Medulla oblongata (tissue), 1 donor: ENCODE measurements at regions not wholly inside any gene's neighbourhood (a gene's known extent, or its start where the extent isn't known, plus 50 kb on each side); places are given as distances from the start of the nearest gene placed in this dataset.
A peak's percentile ranks its signal among the peaks of the same experiment; 100 is the strongest.

Experiments used
- DNase-seq: peaks from one replicate; pipeline ENCODE4 v3.0.0-alpha.2; 2015; ENCODE audit errors: extremely low spot score

- peak; percentile 45 for DNase-seq
Observed at GRCh38 chr20:60477958-60478357, 519.7 kb downstream of the CDH26 start.

GRCh38 chr20:60478533-60478932, 520.3 kb downstream of the CDH26 start:
- DNase-seq = no peak

GRCh38 chr20:60480950-60481742, 522.9 kb downstream of the CDH26 start:
- DNase-seq = no peak

DNA sequence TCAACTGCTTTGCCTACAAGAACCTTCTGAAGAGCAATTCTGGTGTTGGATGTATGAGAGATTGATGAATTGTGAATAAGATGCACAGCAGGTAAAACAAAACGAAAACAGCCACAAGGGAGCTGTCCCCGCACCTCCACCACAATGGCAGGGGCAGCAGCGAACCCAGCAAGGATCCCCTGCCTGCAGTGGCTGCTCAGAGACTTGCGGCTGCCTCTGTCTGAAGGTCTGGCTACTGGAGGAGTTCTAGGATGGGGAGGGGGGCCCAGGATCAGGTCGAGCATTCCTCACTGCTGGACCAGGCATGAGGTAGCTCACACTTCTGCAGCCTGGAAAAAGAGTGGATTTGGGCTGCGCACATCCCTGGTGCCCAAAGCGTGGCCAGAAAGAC, 523.5 kb downstream of the CDH26 start:
- DNase-seq = no peak

GRCh38 chr20:60482221-60483008, 524.2 kb downstream of the CDH26 start:
- no peak for DNase-seq

GRCh38 chr20:60483371-60483770, 525.1 kb downstream of the CDH26 start:
- DNase-seq = no peak

DNA sequence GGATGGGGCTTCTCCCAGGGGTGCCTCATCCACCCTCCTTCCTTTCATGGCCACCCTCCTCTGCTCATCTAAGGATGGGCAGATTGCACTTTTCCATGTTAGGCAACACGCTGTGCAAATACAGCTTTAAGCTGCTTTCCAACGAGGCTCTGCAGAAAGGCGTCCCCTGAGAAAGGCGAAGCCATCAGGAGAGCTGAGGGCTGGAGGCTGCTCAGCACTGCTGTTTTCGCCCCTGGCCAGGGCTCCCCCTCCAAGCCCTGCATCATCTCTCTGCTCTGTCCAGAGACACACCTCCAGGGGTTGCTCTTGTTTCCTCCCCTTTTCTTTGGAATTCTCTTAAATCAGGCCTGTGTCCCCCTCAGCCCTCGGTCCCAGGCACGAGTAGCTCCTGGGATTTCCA, 526.1 kb downstream of the CDH26 start:
- DNase-seq = no peak

DNA sequence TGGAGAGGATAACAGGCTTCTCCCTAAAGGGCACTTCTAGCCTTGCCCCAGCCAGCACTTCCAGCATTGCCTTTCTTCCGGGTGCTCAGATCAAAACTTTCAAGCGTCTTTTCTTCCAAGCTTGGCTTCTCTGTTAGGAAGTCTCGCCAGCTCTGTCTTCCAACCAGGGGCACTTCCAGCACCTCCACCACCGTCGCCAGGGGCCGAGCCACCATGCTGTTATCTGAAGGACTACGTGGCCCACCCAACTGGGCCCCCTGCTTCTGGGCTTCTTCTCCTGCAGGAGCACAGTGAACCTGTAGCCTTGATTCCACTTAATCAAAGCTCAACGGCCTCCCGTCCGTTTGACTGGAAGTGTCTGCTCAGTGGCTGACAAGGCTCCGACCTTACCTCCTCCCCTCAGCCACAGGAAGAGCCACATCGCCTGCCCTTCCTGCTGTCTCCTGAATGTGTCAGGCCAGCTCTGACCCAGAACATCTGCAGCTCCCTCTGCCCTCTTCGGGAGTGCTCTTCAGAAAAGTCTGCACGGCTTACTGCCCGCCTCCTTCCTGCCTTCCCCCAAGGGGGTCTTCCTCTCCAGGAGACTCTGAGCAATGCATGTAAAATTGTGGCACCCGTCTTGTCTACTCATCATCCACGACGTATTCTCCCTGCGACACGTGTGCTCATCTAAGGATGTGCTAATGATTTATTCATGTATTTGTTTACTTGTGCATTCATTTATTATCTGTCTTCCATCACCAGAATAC, 527.0 kb downstream of the CDH26 start:
- DNase-seq = no peak

- DNase-seq = no peak
Observed at GRCh38 chr20:60486315-60486714, 528.1 kb downstream of the CDH26 start.

DNA sequence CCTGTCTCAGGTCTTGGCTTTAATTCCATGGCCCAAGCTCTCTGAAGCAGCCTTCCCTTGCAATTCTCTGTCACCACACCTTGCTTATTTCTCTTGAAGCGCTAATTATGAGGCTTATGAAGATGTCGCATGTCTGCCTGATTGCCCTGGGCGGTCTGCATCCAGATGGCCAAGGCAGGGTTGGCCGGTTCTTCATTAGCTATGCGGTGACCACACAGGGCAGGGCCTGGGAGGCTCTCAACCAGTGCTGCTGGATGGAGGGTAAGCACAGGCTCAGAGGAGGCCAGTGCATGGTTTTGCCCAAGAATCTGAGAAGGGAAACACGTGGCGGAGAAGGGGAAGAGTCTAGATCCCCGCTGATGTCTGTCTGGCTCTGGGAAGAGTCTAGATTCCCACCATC, 528.7 kb downstream of the CDH26 start:
- DNase-seq = no peak

GRCh38 chr20:60490217-60491050, 532.2 kb downstream of the CDH26 start:
- no peak for DNase-seq

DNA sequence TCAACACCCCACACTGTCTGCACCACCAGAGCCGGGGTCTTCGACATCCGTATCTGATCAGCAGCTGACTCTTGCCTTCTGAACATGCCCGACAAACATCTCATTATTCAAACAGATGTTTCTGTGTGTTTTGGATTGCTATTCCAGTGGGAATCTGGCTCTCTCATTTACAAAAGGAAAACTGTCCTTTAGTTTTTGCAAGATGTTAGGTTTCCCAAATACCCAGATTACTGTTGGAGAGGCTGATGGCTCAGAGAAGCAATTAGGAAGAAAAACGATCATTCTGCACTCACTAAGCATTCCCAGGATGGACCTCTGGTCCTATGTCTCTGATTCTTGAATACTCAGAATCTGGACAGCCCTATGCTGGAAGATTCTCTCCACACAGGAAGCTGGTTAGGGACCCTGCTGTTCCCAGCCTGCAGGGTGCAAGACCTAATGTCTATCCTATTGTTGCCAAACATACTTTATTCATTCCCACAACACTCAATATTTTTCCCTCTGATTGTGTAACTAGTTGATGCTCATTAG, 532.9 kb downstream of the CDH26 start:
- DNase-seq = no peak

GRCh38 chr20:60494476-60494875, 536.3 kb downstream of the CDH26 start:
- no peak for DNase-seq

DNA sequence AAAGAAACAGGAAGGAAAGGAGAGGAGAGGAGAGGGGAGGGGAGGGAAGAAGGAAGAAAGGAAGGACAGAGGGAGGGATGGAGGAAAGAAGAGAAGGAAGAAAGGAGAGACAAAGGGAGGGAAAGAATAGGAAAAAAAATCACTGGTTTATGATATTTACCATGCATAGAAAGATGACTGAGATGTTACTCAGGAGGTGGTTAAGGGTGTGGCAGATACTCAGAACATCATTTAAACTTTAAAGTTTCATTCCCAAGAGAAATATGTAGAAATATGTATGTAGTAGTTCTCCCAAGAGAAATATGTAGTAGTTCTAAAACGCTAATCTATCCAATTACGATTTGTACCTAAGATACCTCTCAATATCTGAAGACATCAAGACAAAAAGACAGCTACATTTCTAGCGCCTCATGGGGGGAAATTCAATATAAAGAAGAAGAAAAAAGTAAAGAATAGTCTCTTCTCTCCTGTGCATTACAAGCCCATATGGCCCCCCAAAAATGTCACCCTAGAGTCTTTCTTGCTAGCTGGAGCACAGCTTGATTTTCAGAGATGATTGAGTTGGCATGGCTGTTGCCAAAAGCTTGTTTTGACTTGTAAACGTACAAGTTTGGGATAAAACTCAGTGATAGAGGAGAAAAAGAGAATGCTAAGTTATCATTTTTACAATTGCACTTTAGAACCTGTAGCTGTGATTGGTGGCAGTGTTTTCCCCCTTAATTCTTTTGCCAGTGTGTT, 539.2 kb downstream of the CDH26 start:
- no peak for DNase-seq

GRCh38 chr20:60500038-60500701, 541.9 kb downstream of the CDH26 start:
- no peak for DNase-seq

- no peak for DNase-seq
Observed at GRCh38 chr20:60501048-60501447, 542.8 kb downstream of the CDH26 start.

- DNase-seq = no peak
Observed at GRCh38 chr20:60502881-60503280, 544.7 kb downstream of the CDH26 start.

GRCh38 chr20:60505423-60505822, 547.2 kb downstream of the CDH26 start:
- DNase-seq = no peak

DNA sequence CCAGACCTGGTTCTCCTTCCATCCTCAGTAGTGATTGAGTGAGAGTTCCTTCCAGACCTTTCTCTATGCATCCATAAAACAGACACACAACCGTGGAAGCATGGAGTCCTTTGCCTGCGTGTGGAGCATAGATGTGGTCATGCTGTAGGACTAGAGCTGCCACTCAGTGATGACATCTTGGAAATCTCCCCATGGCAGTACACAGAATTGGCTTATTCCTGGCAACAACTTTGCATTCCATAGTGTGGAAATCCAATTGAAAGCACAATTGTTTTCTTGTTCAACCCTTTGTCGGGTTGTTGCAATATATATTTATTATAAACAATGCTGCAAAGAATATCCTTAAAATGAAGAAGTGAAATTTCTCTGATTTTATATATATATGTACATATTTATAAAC, 547.8 kb downstream of the CDH26 start:
- no peak for DNase-seq

- DNase-seq = no peak
Observed at GRCh38 chr20:60507087-60507694, 549.0 kb downstream of the CDH26 start.
